ENCODE measurements at regions not wholly inside any gene's neighbourhood (a gene's known extent, or its start where the extent isn't known, plus 50 kb on each side); places are given as distances from the start of the nearest gene placed in this dataset.

DNA sequence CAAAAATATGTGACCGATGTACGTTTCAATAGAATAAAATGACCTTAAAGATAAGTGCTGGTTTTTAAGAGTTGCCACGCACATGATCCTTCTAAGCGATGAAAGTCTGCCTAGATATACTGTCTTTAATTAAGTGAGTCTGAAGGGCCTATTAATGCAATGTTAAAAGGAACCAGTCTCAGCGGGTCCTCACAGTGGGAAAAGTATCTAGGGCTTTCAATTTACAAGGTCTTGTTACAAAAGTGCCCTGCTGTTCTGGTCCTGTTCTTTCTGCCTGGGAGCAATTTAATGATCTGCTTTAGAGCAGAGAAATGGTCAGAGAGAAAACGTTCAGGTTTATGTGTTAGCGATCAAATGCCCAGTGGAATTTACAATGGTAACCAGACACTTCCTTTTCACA lies 864.0 kb downstream of the KCNJ2 start:
- no peaks in the 10 kb centered on the region for H3K36me3 ChIP-seq
- intact Hi-C loops (cut with DNase I) = no loop called here
- H3K4me1 ChIP-seq = no peaks in the 10 kb centered on the region
- DNase-seq (ENCODE audit: extremely low spot score in 2 of 2) = no peak
- H3K4me3 ChIP-seq = no peak overlapping the region
- no peaks in the 10 kb centered on the region for H3K27me3 ChIP-seq
- no peak overlapping the region for H3K27ac ChIP-seq
- no peak for TF ChIP-seq POLR2A (IDR thresholded peaks at IDR 0.05)
- TF ChIP-seq, protein P1, sequence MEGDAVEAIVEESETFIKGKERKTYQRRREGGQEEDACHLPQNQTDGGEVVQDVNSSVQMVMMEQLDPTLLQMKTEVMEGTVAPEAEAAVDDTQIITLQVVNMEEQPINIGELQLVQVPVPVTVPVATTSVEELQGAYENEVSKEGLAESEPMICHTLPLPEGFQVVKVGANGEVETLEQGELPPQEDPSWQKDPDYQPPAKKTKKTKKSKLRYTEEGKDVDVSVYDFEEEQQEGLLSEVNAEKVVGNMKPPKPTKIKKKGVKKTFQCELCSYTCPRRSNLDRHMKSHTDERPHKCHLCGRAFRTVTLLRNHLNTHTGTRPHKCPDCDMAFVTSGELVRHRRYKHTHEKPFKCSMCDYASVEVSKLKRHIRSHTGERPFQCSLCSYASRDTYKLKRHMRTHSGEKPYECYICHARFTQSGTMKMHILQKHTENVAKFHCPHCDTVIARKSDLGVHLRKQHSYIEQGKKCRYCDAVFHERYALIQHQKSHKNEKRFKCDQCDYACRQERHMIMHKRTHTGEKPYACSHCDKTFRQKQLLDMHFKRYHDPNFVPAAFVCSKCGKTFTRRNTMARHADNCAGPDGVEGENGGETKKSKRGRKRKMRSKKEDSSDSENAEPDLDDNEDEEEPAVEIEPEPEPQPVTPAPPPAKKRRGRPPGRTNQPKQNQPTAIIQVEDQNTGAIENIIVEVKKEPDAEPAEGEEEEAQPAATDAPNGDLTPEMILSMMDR (IDR thresholded peaks at IDR 0.05) = no peak
- TF ChIP-seq POLR2AphosphoS5 (IDR thresholded peaks at IDR 0.05; ENCODE audit: insufficient read depth in 1 of 2, low read depth in 1 of 2) = no peak
- no peaks in the 10 kb centered on the region for H3K9me3 ChIP-seq

DNA sequence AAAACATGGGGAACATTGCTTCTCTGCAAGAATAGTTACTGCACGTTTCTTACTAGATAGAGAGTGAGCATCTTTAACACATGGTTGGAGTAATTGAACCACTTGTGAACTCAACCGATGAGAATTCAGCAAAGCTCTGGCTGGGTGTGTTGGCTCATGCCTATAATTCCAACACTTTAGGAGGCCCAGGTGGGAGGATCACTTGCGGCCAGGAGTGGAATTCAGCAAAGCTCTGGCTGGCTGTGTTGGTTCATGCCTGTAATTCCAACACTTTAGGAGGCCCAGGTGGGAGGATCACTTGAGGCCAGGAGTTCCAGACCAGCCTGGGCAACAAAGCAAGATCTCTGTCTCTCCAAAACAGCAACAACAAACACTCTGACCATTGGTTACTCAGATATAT lies 865.9 kb downstream of the KCNJ2 start:
- intact Hi-C loops (cut with DNase I) = no loop called here
- H3K27ac ChIP-seq = no peak overlapping the region
- no peak overlapping the region for H3K4me3 ChIP-seq
- H3K4me1 ChIP-seq = no peaks in the 10 kb centered on the region
- no peaks in the 10 kb centered on the region for H3K27me3 ChIP-seq
- TF ChIP-seq POLR2A (IDR thresholded peaks at IDR 0.05) (no peak), POLR2AphosphoS5 (IDR thresholded peaks at IDR 0.05; ENCODE audit: insufficient read depth in 1 of 2, low read depth in 1 of 2) (no peak)
- TF ChIP-seq, protein P1 (IDR thresholded peaks at IDR 0.05) = no peak
- H3K9me3 ChIP-seq = no peaks in the 10 kb centered on the region
- no peak for DNase-seq (ENCODE audit: extremely low spot score in 2 of 2)
- H3K36me3 ChIP-seq = no peaks in the 10 kb centered on the region

DNA sequence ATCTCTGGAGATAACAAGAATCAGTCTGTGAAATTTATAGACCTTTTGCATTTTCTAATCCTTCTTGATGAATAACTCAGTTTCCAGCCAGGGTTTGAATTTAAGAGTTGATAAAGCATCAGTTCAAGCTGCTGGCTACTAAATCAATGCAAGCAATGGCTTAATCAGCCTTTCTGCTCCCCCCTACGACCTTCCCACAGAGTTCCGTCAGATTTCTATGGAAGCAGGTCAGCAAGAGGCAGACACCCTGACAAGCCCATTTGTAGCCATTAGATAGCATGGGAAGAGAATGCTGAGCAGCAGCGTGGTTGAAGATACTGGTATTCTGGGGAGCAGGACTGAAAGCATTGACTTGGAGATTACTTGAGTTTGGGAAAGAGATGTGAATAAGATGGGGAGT lies 868.1 kb downstream of the KCNJ2 start:
- TF ChIP-seq POLR2AphosphoS5 (IDR thresholded peaks at IDR 0.05; ENCODE audit: insufficient read depth in 1 of 2, low read depth in 1 of 2) = no peak
- TF ChIP-seq, protein P1 (IDR thresholded peaks at IDR 0.05) = no peak
- TF ChIP-seq POLR2A (IDR thresholded peaks at IDR 0.05) = no peak
- H3K36me3 ChIP-seq = no peaks in the 10 kb centered on the region
- no peak overlapping the region for H3K27ac ChIP-seq
- no peaks in the 10 kb centered on the region for H3K9me3 ChIP-seq
- H3K4me3 ChIP-seq = no peak overlapping the region
- intact Hi-C loops (cut with DNase I) = no loop called here
- H3K4me1 ChIP-seq = no peaks in the 10 kb centered on the region
- H3K27me3 ChIP-seq = no peaks in the 10 kb centered on the region
- no peak for DNase-seq (ENCODE audit: extremely low spot score in 2 of 2)

DNA sequence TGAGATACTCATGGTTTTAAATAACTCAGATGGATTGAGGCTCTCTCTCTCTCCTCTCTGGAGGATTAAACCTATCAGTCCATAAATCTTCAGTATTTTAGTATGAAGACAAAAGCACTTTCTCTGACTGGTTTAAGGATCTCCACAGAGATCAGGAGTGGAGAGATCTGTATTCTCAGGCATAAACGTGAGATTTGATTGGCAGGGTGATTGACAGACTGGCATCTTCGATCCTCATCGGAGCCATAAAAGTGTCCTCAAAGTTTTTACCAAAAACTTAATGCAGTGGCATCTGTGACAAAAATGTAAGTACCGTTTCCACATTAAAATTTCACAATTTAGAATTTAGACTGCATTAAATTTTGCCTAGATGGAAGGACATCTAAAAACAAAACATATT lies 870.1 kb downstream of the KCNJ2 start:
- no peak for DNase-seq (ENCODE audit: extremely low spot score in 2 of 2)
- no peak for TF ChIP-seq POLR2AphosphoS5 (IDR thresholded peaks at IDR 0.05; ENCODE audit: insufficient read depth in 1 of 2, low read depth in 1 of 2)
- no peak for TF ChIP-seq POLR2A (IDR thresholded peaks at IDR 0.05)
- TF ChIP-seq, protein P1 (IDR thresholded peaks at IDR 0.05) = no peak
- no peaks in the 10 kb centered on the region for H3K9me3 ChIP-seq
- H3K27ac ChIP-seq = no peak overlapping the region
- H3K36me3 ChIP-seq = no peaks in the 10 kb centered on the region
- intact Hi-C loops (cut with DNase I) = no loop called here
- H3K27me3 ChIP-seq = no peaks in the 10 kb centered on the region
- H3K4me3 ChIP-seq = no peak overlapping the region
- no peaks in the 10 kb centered on the region for H3K4me1 ChIP-seq

DNA sequence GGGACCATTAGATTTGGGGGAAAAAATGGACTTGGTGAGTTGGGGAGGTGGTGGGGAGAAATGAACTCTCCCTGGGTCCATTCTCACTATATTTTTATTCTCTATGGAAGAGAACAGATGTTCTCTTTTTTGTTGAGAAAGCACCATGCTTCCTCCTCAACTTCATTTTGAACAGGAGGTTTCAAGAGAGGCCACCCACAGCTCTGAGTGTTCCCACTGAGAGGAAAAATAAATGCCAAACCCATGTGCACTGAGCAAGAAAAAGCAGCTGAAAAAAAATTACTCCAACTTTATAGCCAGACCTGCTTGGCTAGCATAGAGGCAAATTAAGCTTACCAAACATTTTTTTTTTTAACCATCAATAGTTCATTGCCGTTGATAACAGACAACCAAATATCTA lies 883.6 kb downstream of the KCNJ2 start:
- TF ChIP-seq, protein P1 (IDR thresholded peaks at IDR 0.05) = no peak
- TF ChIP-seq POLR2AphosphoS5 (IDR thresholded peaks at IDR 0.05; ENCODE audit: insufficient read depth in 1 of 2, low read depth in 1 of 2) (no peak), POLR2A (IDR thresholded peaks at IDR 0.05) (no peak)
- no peak for DNase-seq (ENCODE audit: extremely low spot score in 2 of 2)
- Histone ChIP-seq H3K27ac (no peak overlapping the region), H3K27me3 (no peaks in the 10 kb centered on the region), H3K4me1 (no peaks in the 10 kb centered on the region), H3K4me3 (no peak overlapping the region), H3K36me3 (no peaks in the 10 kb centered on the region), H3K9me3 (no peaks in the 10 kb centered on the region)
- intact Hi-C loops (cut with DNase I) = no loop called here

All from vagina (tissue), 2 donors.